GM12875 (cell line): ENCODE measurements at regions not wholly inside any gene's neighbourhood (a gene's known extent, or its start where the extent isn't known, plus 50 kb on each side); places are given as distances from the start of the nearest gene placed in this dataset.
"Not testable (repeated sequence)": the region's sequence is repeated elsewhere in the genome, so short reads cannot be mapped to it uniquely, and the experiment has no call there.

ENCODE experiments used
- H3K4me3 ChIP-seq: one replicate; pipeline ENCODE4 v1.5.1; 2011; ENCODE audit warnings: low read depth, low read length, control low read depth
- TF ChIP-seq, protein P1 (sequence below): IDR thresholded peaks from 2 replicates; pipeline ENCODE4 v1.5.1; 2011; ENCODE audit warnings: low read depth, mild to moderate bottlenecking, control low read depth, inconsistent platforms, low read length, moderate library complexity, borderline replicate concordance; ENCODE audit not compliant: insufficient read depth

GRCh38 chr2:21891191-21891590 lies 767.4 kb downstream of the TDRD15 start:
- no peak overlapping the region for H3K4me3 ChIP-seq
- TF ChIP-seq, protein P1, sequence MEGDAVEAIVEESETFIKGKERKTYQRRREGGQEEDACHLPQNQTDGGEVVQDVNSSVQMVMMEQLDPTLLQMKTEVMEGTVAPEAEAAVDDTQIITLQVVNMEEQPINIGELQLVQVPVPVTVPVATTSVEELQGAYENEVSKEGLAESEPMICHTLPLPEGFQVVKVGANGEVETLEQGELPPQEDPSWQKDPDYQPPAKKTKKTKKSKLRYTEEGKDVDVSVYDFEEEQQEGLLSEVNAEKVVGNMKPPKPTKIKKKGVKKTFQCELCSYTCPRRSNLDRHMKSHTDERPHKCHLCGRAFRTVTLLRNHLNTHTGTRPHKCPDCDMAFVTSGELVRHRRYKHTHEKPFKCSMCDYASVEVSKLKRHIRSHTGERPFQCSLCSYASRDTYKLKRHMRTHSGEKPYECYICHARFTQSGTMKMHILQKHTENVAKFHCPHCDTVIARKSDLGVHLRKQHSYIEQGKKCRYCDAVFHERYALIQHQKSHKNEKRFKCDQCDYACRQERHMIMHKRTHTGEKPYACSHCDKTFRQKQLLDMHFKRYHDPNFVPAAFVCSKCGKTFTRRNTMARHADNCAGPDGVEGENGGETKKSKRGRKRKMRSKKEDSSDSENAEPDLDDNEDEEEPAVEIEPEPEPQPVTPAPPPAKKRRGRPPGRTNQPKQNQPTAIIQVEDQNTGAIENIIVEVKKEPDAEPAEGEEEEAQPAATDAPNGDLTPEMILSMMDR = no peak

GRCh38 chr2:21892140-21892539 lies 768.4 kb downstream of the TDRD15 start:
- TF ChIP-seq, protein P1 = no peak
- no peak overlapping the region for H3K4me3 ChIP-seq

- TF ChIP-seq, protein P1 = no peak
- H3K4me3 ChIP-seq = no peak overlapping the region
Observed at GRCh38 chr2:21895200-21895599, 771.4 kb downstream of the TDRD15 start.

- H3K4me3 ChIP-seq = not testable (repeated sequence)
Observed at GRCh38 chr2:21908712-21909380, 785.1 kb downstream of the TDRD15 start.

DNA sequence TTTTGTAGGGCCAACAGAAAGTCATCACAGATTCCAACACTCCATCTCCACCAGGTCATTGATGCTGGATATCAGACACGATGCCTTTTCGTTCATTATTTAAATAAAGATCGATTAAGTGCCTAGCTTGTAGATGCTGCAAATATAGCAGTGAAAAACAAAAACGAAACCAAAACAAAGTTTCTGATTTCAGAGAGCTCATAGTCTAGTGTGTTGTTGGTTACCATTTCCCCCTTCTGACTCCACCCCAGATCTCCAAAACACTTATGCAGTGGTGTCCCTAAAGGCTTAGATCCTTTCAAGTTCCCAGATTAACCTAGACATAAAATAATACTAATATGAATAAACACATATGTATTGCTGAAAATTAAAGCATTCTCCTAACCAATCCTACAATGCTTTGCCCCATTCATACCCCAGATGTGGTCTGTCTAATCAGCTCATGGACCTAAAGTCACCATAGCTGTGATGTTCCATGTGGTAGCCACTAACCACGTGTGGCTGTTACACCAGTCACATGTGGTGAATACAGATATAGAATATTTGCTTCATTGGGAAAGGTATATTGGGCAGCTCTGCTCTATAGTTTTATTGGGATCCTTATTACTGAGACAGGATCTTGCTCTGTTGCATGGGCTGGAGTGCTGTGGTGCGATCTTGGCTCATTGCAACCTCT lies 787.2 kb downstream of the TDRD15 start:
- no peak overlapping the region for H3K4me3 ChIP-seq
- TF ChIP-seq, protein P1 = no peak

- TF ChIP-seq, protein P1 = no peak
- H3K4me3 ChIP-seq = no peak overlapping the region
Observed at GRCh38 chr2:21912405-21912804, 788.6 kb downstream of the TDRD15 start.

- no peak overlapping the region for H3K4me3 ChIP-seq
- TF ChIP-seq, protein P1 = no peak
Observed at GRCh38 chr2:21915201-21915600, 791.4 kb downstream of the TDRD15 start.
